B cell (primary cell): ENCODE measurements at regions not wholly inside any gene's neighbourhood (a gene's known extent, or its start where the extent isn't known, plus 50 kb on each side); places are given as distances from the start of the nearest gene placed in this dataset.

Experiments
- ATAC-seq: fragments of 200-7000 bp; cut with Tn5 transposase; one replicate; pipeline ENCODE4 v1.10.0; 2021; ENCODE audit warnings: low read depth, mild to moderate bottlenecking, moderate number of reproducible peaks, moderate library complexity
- CTCF ChIA-PET: fragments of 350-600 bp; sonication (Branson Sonifier 250); formaldehyde crosslinking; loops from one replicate; lab custom pipeline; 2021; ENCODE audit warnings: antibody characterized with exemption, inconsistent platforms; lab: Charles Lee
- POLR2A ChIA-PET: fragments of 350-600 bp; sonication (Branson Sonifier 250); formaldehyde crosslinking; loops from one replicate; lab custom pipeline; 2021; ENCODE audit warnings: antibody characterized with exemption; lab: Charles Lee
- DNase-seq: peaks from one replicate; pipeline ENCODE4 v3.0.0; 2013
- H2AFZ ChIP-seq: 2 replicates; pipeline ENCODE4 v1.6.1; 2012; ENCODE audit warnings: mild to moderate bottlenecking, low read depth, low read length; ENCODE audit not compliant: insufficient read depth, poor library complexity, severe bottlenecking
- H3K27ac ChIP-seq, 2 donors: 1 replicate in 1 of 2; 2 replicates in 1 of 2; pipeline ENCODE4 v1.5.1; 2012 to 2013; ENCODE audit warnings: low read length in 2 of 2, mild to moderate bottlenecking in 2 of 2, moderate library complexity in 1 of 2
- H3K27me3 ChIP-seq, 4 experiments: fragments of 200-600 bp in 1 of 4; sonication (generic) in 1 of 4; replicated peaks in 1 of 4; 1 replicate in 2 of 4; 2 replicates in 2 of 4; pipeline versions ENCODE4 v1.6.1 to v1.7.0; 2013 to 2016; ENCODE audit warnings: low read length in 3 of 4, mild to moderate bottlenecking in 2 of 4, mixed read lengths in 1 of 4, moderate library complexity in 1 of 4; ENCODE audit not compliant: insufficient read depth in 4 of 4, control insufficient read depth in 3 of 4; ENCODE audit errors: control extremely low read depth in 1 of 4
- H3K36me3 ChIP-seq, 2 experiments: replicated peaks in 1 of 2; 1 replicate in 1 of 2; 2 replicates in 1 of 2; pipeline versions ENCODE4 v1.6.1 to v1.7.1; 2013; ENCODE audit warnings: low read length in 1 of 2; ENCODE audit not compliant: insufficient read depth in 2 of 2, control insufficient read depth in 1 of 2; ENCODE audit errors: control extremely low read depth in 1 of 2, extremely low read depth in 1 of 2
- H3K4me1 ChIP-seq, 2 donors: fragments of 200-600 bp in 1 of 2; sonication (generic) in 1 of 2; 1 replicate in 1 of 2; 2 replicates in 1 of 2; pipeline versions ENCODE4 v1.5.1 to v1.6.1; 2013 to 2017; ENCODE audit warnings: low read length in 2 of 2; ENCODE audit not compliant: control insufficient read depth in 2 of 2, insufficient read depth in 2 of 2
- H3K4me2 ChIP-seq: replicated peaks from 2 replicates; pipeline ENCODE3; 2012; ENCODE audit warnings: mild to moderate bottlenecking, low read depth, low read length; ENCODE audit not compliant: poor library complexity, severe bottlenecking
- H3K4me3 ChIP-seq, 5 experiments: fragments of 200-600 bp in 1 of 5; sonication (generic) in 1 of 5; 1 replicate in 3 of 5; 2 replicates in 2 of 5; pipeline versions ENCODE4 v1.5.1 to v1.7.0; 2011 to 2016; ENCODE audit warnings: low read length in 4 of 5, mild to moderate bottlenecking in 4 of 5, low read depth in 2 of 5, control low read depth in 1 of 5, moderate library complexity in 1 of 5; ENCODE audit not compliant: insufficient read depth in 1 of 5; ENCODE audit errors: control extremely low read depth in 1 of 5, extremely low read depth in 1 of 5
- H3K79me2 ChIP-seq: fragments of 200-600 bp; sonication (generic); one replicate; pipeline ENCODE4 v1.6.0; 2016; ENCODE audit warnings: low read length; ENCODE audit not compliant: control insufficient read depth, insufficient read depth
- H3K9ac ChIP-seq: fragments of 200-600 bp; sonication (generic); 2 replicates; pipeline ENCODE4 v1.6.1; 2017; ENCODE audit warnings: mild to moderate bottlenecking, low read length, moderate library complexity
- H3K9me3 ChIP-seq, 3 donors: one replicate each; pipeline versions ENCODE4 v1.6.1 to v1.7.1; 2013; ENCODE audit warnings: low read length in 2 of 3; ENCODE audit not compliant: control insufficient read depth in 2 of 3, insufficient read depth in 1 of 3; ENCODE audit errors: control extremely low read depth in 1 of 3
- H4K20me1 ChIP-seq: 2 replicates; pipeline ENCODE4 v1.6.0; 2012; ENCODE audit warnings: mild to moderate bottlenecking, low read length; ENCODE audit not compliant: insufficient read depth, control insufficient read depth, poor library complexity, severe bottlenecking
- H3K27ac Mint-ChIP-seq: one replicate; pipeline ENCODE4 v1.8.0; 2021; ENCODE audit warnings: mixed read lengths
- H3K27me3 Mint-ChIP-seq: one replicate; pipeline ENCODE4 v1.8.0; 2021; ENCODE audit warnings: mixed read lengths
- H3K4me1 Mint-ChIP-seq: one replicate; pipeline ENCODE4 v1.8.0; 2021; ENCODE audit warnings: mixed read lengths
- H3K4me3 Mint-ChIP-seq: one replicate; pipeline ENCODE4 v1.8.0; 2021; ENCODE audit warnings: mixed read lengths
- H3K9me3 Mint-ChIP-seq: one replicate; pipeline ENCODE4 v1.8.0; 2022; ENCODE audit warnings: mixed read lengths; ENCODE audit not compliant: insufficient read depth
- EZH2 ChIP-seq: IDR thresholded peaks from 2 replicates; pipeline ENCODE4 v1.6.1; 2012; ENCODE audit warnings: borderline replicate concordance, low read depth, mild to moderate bottlenecking, moderate library complexity, low read length; ENCODE audit not compliant: insufficient read depth, poor library complexity, severe bottlenecking
- WGBS: methylation state at CpG from one replicate; pipeline ENCODE4 v1.1.5; 2013; ENCODE audit warnings: missing lambda C conversion rate; ENCODE audit not compliant: insufficient coverage; 5-methylcytosine and 5-hydroxymethylcytosine counted together
- intact Hi-C: fragments of 100-400 bp; cut with micrococcal nuclease; formaldehyde crosslinking; loops from one replicate; pipeline ENCODE4 v1.10.0; 2022
- TF ChIP-seq, protein P1 (sequence below): fragments of 200-600 bp; IDR thresholded peaks from one replicate; pipeline ENCODE4 v1.8.0; 2022; ENCODE audit warnings: antibody characterized with exemption, mild to moderate bottlenecking

DNA sequence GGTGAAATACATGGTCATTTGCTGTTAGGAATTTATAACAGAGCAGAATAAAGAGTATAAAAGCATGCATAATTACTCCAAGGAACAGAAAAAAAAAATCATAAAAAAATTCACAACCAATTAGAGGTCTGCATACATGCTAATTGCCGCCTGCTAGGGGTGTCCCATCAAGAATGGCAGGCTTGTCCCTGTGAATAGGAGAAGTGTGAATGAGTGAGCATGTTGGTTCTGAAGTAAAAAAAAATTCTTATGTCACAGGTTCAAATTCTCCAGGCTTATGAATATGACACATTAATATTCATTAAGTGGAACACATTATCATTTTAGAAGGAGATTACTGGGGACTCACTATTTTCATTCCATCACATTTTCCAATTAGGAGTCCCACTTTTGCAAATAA lies 822.7 kb downstream of the NTRK3 start:
- no peaks in the 10 kb centered on the region for H3K9me3 Mint-ChIP-seq
- no peak overlapping the region for H3K4me3 Mint-ChIP-seq
- no peak overlapping the region for H2AFZ ChIP-seq
- no peak overlapping the region for H3K27ac ChIP-seq
- H3K4me1 ChIP-seq: no peaks in the 10 kb centered on the region
- ChIA-PET CTCF (no interaction called here), POLR2A (no interaction called here)
- intact Hi-C loops: no loop called here
- TF ChIP-seq, protein P1, sequence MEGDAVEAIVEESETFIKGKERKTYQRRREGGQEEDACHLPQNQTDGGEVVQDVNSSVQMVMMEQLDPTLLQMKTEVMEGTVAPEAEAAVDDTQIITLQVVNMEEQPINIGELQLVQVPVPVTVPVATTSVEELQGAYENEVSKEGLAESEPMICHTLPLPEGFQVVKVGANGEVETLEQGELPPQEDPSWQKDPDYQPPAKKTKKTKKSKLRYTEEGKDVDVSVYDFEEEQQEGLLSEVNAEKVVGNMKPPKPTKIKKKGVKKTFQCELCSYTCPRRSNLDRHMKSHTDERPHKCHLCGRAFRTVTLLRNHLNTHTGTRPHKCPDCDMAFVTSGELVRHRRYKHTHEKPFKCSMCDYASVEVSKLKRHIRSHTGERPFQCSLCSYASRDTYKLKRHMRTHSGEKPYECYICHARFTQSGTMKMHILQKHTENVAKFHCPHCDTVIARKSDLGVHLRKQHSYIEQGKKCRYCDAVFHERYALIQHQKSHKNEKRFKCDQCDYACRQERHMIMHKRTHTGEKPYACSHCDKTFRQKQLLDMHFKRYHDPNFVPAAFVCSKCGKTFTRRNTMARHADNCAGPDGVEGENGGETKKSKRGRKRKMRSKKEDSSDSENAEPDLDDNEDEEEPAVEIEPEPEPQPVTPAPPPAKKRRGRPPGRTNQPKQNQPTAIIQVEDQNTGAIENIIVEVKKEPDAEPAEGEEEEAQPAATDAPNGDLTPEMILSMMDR: no peak
- TF ChIP-seq EZH2: no peak
- H3K4me1 Mint-ChIP-seq: no peaks in the 10 kb centered on the region
- no peak for ATAC-seq
- DNase-seq: no peak
- WGBS: no CpG with 5 or more reads among the region's 1 CpG
- no peaks in the 10 kb centered on the region for H4K20me1 ChIP-seq
- H3K9ac ChIP-seq: no peak overlapping the region
- no peak overlapping the region for H3K4me2 ChIP-seq
- H3K27ac Mint-ChIP-seq: no peak overlapping the region
- no peaks in the 10 kb centered on the region for H3K9me3 ChIP-seq
- no peaks in the 10 kb centered on the region for H3K36me3 ChIP-seq
- no peak overlapping the region for H3K4me3 ChIP-seq
- no peaks in the 10 kb centered on the region for H3K79me2 ChIP-seq
- H3K27me3 Mint-ChIP-seq: no peaks in the 10 kb centered on the region
- H3K27me3 ChIP-seq: no peaks in the 10 kb centered on the region

DNA sequence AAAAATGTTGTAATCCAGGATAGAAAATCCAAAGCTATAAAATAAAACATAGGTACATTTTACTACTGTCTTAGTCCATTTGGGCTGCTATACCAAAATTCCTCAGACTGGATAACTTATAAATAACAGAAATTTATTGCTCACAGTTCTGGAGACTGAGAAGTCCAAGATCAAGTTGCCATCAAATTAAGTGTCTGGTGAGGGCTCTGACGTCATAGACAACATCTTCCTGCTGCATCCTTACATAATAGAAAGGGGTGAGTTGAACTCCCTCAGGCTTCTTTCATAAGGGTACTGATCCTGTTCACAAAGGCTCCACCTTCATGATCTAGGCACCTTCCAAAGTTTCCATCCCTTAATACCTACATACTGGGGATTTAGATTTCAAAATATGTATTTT lies 826.8 kb downstream of the NTRK3 start:
- H3K27me3 Mint-ChIP-seq: no peaks in the 10 kb centered on the region
- H3K4me3 Mint-ChIP-seq: no peak overlapping the region
- no peaks in the 10 kb centered on the region for H3K9me3 Mint-ChIP-seq
- Histone ChIP-seq H3K27me3 (no peaks in the 10 kb centered on the region), H3K79me2 (no peaks in the 10 kb centered on the region), H3K36me3 (no peaks in the 10 kb centered on the region), H2AFZ (no peak overlapping the region), H3K27ac (no peak overlapping the region), H3K4me1 (no peaks in the 10 kb centered on the region), H4K20me1 (no peaks in the 10 kb centered on the region), H3K9me3 (no peaks in the 10 kb centered on the region), H3K4me3 (no peak overlapping the region), H3K9ac (no peak overlapping the region), H3K4me2 (no peak overlapping the region)
- no peak overlapping the region for H3K27ac Mint-ChIP-seq
- ChIA-PET POLR2A (no interaction called here), CTCF (no interaction called here)
- WGBS: no CpG with 5 or more reads among the region's 1 CpG
- DNase-seq (no peak), ATAC-seq (no peak)
- no peak for TF ChIP-seq EZH2
- TF ChIP-seq, protein P1: no peak
- H3K4me1 Mint-ChIP-seq: no peaks in the 10 kb centered on the region
- intact Hi-C loops: no loop called here
